OCI-LY1 (cell line): ENCODE measurements at regions not wholly inside any gene's neighbourhood (a gene's known extent, or its start where the extent isn't known, plus 50 kb on each side); places are given as distances from the start of the nearest gene placed in this dataset.

ENCODE experiments used
- H2AFZ ChIP-seq: fragments of 200-600 bp; sonication (generic), shearing (Covaris generic); 2 replicates; pipeline ENCODE4 v1.6.0; 2014; ENCODE audit warnings: antibody characterized with exemption, mild to moderate bottlenecking, low read length
- H3F3A ChIP-seq: fragments of 200-600 bp; sonication (generic), shearing (Covaris generic); 2 replicates; pipeline ENCODE4 v1.6.0; 2014; ENCODE audit warnings: mild to moderate bottlenecking, antibody characterized with exemption, low read length, moderate library complexity; ENCODE audit not compliant: insufficient read depth
- H3K27ac ChIP-seq: fragments of 200-600 bp; sonication (generic); 2 replicates; pipeline ENCODE4 v1.5.1; 2014; ENCODE audit warnings: low read length, mixed run types, mild to moderate bottlenecking, low read depth; ENCODE audit not compliant: poor library complexity, severe bottlenecking
- H3K27me3 ChIP-seq: fragments of 200-600 bp; sonication (generic); 2 replicates; pipeline ENCODE4 v1.6.0; 2014; ENCODE audit warnings: antibody characterized with exemption, mild to moderate bottlenecking, low read length, moderate library complexity; ENCODE audit not compliant: insufficient read depth
- H3K36me3 ChIP-seq: fragments of 200-600 bp; sonication (generic); 2 replicates; pipeline ENCODE4 v1.6.1; 2014; ENCODE audit warnings: mild to moderate bottlenecking, antibody characterized with exemption, low read length, moderate library complexity, mixed read lengths; ENCODE audit not compliant: insufficient read depth
- H3K4me1 ChIP-seq: fragments of 200-600 bp; sonication (generic); 2 replicates; pipeline ENCODE4 v1.5.1; 2014; ENCODE audit warnings: mild to moderate bottlenecking, low read length, moderate library complexity; ENCODE audit not compliant: insufficient read depth, severe bottlenecking
- H3K4me2 ChIP-seq: fragments of 200-600 bp; sonication (generic), shearing (Covaris generic); 2 replicates; pipeline ENCODE4 v1.6.1; 2014; ENCODE audit warnings: low read length
- H3K4me3 ChIP-seq: fragments of 200-600 bp; sonication (generic); 2 replicates; pipeline ENCODE4 v1.5.1; 2014; ENCODE audit warnings: low read length, low read depth, mild to moderate bottlenecking, mixed read lengths; ENCODE audit not compliant: poor library complexity, severe bottlenecking
- H3K79me2 ChIP-seq: fragments of 200-600 bp; shearing (Covaris generic); 2 replicates; pipeline ENCODE4 v1.6.1; 2016; ENCODE audit warnings: mixed run types, low read length, mixed read lengths; ENCODE audit not compliant: insufficient read depth
- H3K9ac ChIP-seq: fragments of 200-600 bp; sonication (generic), shearing (Covaris generic); 2 replicates; pipeline ENCODE4 v1.6.1; 2014; ENCODE audit warnings: mild to moderate bottlenecking, low read length, mixed read lengths
- H3K9me2 ChIP-seq: fragments of 200-600 bp; sonication (generic), shearing (Covaris generic); 2 replicates; pipeline ENCODE4 v1.6.1; 2014; ENCODE audit warnings: low read depth, mild to moderate bottlenecking, low read length, mixed read lengths
- H3K9me3 ChIP-seq: fragments of 200-600 bp; shearing (Covaris generic); 2 replicates; pipeline ENCODE4 v1.6.1; 2014; ENCODE audit warnings: low read length, mixed read lengths
- H4K20me1 ChIP-seq: fragments of 200-600 bp; sonication (generic), shearing (Covaris generic); 2 replicates; pipeline ENCODE4 v1.6.0; 2016; ENCODE audit warnings: mild to moderate bottlenecking, low read length; ENCODE audit not compliant: insufficient read depth
- CTCF ChIP-seq: fragments of 200-600 bp; sonication (generic), shearing (Covaris generic); IDR thresholded peaks from 2 replicates; pipeline ENCODE4 v1.5.1; 2017; ENCODE audit warnings: mild to moderate bottlenecking, antibody characterized with exemption, low read length, moderate library complexity, mixed read lengths
- EZH2 ChIP-seq: fragments of 200-600 bp; sonication (generic), shearing (Covaris generic); IDR thresholded peaks from 2 replicates; pipeline ENCODE4 v1.8.0; 2017; ENCODE audit warnings: borderline replicate concordance, mixed run types, mild to moderate bottlenecking, antibody characterized with exemption, low read length, moderate library complexity, mixed read lengths

- no peak overlapping the region for H3K4me3 ChIP-seq
- no peak overlapping the region for H3K4me2 ChIP-seq
- no peaks in the 10 kb centered on the region for H3K4me1 ChIP-seq
- TF ChIP-seq EZH2 (no peak), CTCF (no peak)
- H3K27me3 ChIP-seq: no peaks in the 10 kb centered on the region
- H3K27ac ChIP-seq: no peak overlapping the region
- H3F3A ChIP-seq: no peaks in the 10 kb centered on the region
- H3K9me2 ChIP-seq: no peaks in the 10 kb centered on the region
- H2AFZ ChIP-seq: no peak overlapping the region
- no peaks in the 10 kb centered on the region for H3K36me3 ChIP-seq
- no peaks in the 10 kb centered on the region for H4K20me1 ChIP-seq
- H3K9me3 ChIP-seq: no peaks in the 10 kb centered on the region
- H3K79me2 ChIP-seq: no peaks in the 10 kb centered on the region
- H3K9ac ChIP-seq: no peak overlapping the region
Measured at GRCh38 chr2:103880081-103880834, 973.7 kb upstream of the POU3F3 start.

GRCh38 chr2:103887625-103888024 is 966.3 kb upstream of the POU3F3 start:
- no peaks in the 10 kb centered on the region for H3K9me3 ChIP-seq
- no peak overlapping the region for H3K4me2 ChIP-seq
- H3F3A ChIP-seq: no peaks in the 10 kb centered on the region
- no peak overlapping the region for H2AFZ ChIP-seq
- no peaks in the 10 kb centered on the region for H3K9me2 ChIP-seq
- H3K27ac ChIP-seq: no peak overlapping the region
- no peak overlapping the region for H3K4me3 ChIP-seq
- no peaks in the 10 kb centered on the region for H3K27me3 ChIP-seq
- H4K20me1 ChIP-seq: no peaks in the 10 kb centered on the region
- no peaks in the 10 kb centered on the region for H3K79me2 ChIP-seq
- H3K36me3 ChIP-seq: no peaks in the 10 kb centered on the region
- no peaks in the 10 kb centered on the region for H3K4me1 ChIP-seq
- no peak overlapping the region for H3K9ac ChIP-seq
- TF ChIP-seq CTCF: no peak
- TF ChIP-seq EZH2: no peak

- no peak for TF ChIP-seq CTCF
- TF ChIP-seq EZH2: no peak
Measured at GRCh38 chr2:103896182-103896581, 957.7 kb upstream of the POU3F3 start.

More at GRCh38 chr2:103896182-103896581, 957.7 kb upstream of the POU3F3 start:
- Histone ChIP-seq H3K27ac (no peak overlapping the region), H3F3A (no peaks in the 10 kb centered on the region), H2AFZ (no peak overlapping the region), H3K4me1 (no peaks in the 10 kb centered on the region), H3K9me2 (no peaks in the 10 kb centered on the region), H3K36me3 (no peaks in the 10 kb centered on the region), H3K27me3 (no peaks in the 10 kb centered on the region), H3K9me3 (no peaks in the 10 kb centered on the region), H3K4me3 (no peak overlapping the region), H3K79me2 (no peaks in the 10 kb centered on the region), H3K9ac (no peak overlapping the region), H3K4me2 (no peak overlapping the region), H4K20me1 (no peaks in the 10 kb centered on the region)
